ENCODE measurements at regions not wholly inside any gene's neighbourhood (a gene's known extent, or its start where the extent isn't known, plus 50 kb on each side); places are given as distances from the start of the nearest gene placed in this dataset.

DNA sequence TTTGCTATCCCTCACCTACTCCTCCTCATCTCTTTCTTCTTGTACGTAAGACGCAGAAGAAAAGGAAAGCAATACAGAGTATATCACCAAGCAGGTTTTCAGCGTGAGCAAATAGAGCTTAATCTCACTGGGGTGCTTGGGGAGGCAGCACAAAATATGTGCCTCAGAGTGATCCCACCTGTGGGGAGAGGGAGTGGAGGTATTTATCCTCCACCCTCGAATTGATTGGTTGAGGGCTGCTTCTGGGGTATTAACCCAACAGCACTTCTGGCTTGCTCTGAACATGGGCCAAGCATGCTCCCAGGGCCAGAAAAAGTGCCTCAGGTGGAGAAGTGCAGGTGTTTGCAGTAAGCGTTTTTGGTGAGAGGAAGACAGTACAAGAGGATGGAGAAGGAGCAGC, 78.5 kb upstream of the EYA2 start:
- DNase-seq (ENCODE audit: insufficient read length) (no peak), FAIRE-seq (no peak)
- TF ChIP-seq POLR2A (IDR thresholded peaks at IDR 0.05; ENCODE audit: low read depth, low read length) (no peak), TAF1 (IDR thresholded peaks at IDR 0.05; ENCODE audit: borderline replicate concordance, low read depth, low read length) (no peak), POLR2AphosphoS5 (IDR thresholded peaks at IDR 0.05; ENCODE audit: low read depth, low read length) (no peak)

DNA sequence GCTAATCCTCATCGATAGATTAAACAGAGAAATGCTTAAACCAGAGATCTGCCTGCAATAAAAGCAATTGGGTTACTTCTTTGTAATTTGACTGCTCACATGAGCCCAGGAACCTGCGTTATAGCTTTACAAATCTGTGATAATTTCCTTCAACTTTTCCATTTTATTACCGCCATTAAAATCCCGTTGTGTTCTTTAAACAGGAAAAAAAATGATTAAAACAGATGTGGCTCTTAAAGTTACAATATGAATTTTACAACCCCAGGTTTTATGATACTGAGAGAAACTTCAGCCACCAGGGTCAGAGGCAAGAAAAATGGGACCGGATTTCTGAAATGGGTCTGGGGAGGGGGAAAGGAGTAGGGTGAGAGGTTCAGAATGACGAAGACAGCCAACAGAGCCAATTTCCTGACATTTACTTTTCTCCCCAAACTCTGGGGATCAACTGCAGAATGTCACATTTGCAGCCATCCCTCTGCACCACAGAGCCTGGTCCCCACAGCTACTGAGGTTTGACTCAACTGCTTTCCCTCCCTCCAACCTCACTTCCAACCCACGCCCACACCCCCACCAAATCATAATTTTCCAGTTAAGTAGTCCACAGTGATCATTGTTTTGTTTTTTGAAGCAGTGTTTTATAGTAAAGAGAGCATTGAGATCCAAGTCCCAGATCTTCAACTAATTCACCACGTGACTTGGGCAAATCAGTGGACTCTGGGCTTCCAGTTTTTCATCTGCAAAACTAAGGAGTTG, 77.6 kb upstream of the EYA2 start:
- no peak for FAIRE-seq
- no peak for TF ChIP-seq POLR2AphosphoS5 (IDR thresholded peaks at IDR 0.05; ENCODE audit: low read depth, low read length)
- TF ChIP-seq POLR2A (IDR thresholded peaks at IDR 0.05; ENCODE audit: low read depth, low read length): no peak
- no peak for TF ChIP-seq TAF1 (IDR thresholded peaks at IDR 0.05; ENCODE audit: borderline replicate concordance, low read depth, low read length)
- no peak for DNase-seq (ENCODE audit: insufficient read length)

DNA sequence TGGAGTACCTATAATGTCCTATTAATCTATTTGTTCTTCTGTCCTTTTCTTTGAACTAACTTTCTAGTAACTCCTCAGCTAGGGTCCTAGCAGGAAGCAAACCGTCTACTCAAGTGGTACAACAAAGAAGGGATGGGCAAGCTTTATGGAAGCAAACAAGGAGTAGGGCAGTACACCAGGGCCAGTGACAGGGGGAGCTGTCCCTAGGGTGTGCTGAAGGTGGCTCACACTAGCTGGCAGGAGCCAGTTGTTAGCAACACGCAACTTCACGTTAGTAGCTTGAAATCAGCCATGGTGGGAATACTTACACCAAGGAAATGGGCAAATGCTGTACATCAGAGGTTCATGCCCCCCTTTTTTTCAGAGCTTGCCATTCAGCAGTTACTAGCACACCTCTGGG, 74.0 kb upstream of the EYA2 start:
- FAIRE-seq: no peak
- TF ChIP-seq TAF1 (IDR thresholded peaks at IDR 0.05; ENCODE audit: borderline replicate concordance, low read depth, low read length) (no peak), POLR2AphosphoS5 (IDR thresholded peaks at IDR 0.05; ENCODE audit: low read depth, low read length) (no peak), POLR2A (IDR thresholded peaks at IDR 0.05; ENCODE audit: low read depth, low read length) (no peak)
- no peak for DNase-seq (ENCODE audit: insufficient read length)

DNA sequence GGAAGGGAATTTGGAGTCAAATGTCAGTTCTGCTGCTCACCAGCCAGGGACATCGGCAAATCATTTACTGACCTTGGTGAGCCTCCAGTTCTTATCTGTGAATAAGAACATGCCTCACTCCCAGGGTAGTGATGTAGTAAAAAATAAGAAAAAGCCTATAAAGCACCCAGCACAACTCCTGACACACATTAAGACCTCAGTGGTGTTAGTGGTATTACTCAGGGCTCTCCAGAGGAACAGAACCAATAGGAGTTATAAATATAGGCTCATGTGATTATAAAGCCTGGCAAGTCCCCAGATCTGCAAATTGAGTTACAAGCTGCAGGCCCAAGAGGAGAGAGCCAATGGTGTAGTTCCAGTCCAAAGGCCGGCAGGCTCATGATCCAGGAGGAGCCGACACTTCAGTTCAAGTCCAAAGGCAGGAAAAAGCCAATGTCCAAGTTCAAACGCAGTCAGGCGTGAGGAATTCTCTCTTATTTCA, 71.3 kb upstream of the EYA2 start:
- DNase-seq (ENCODE audit: insufficient read length): no peak
- TF ChIP-seq POLR2A (IDR thresholded peaks at IDR 0.05; ENCODE audit: low read depth, low read length) (no peak), POLR2AphosphoS5 (IDR thresholded peaks at IDR 0.05; ENCODE audit: low read depth, low read length) (no peak), TAF1 (IDR thresholded peaks at IDR 0.05; ENCODE audit: borderline replicate concordance, low read depth, low read length) (no peak)
- no peak for FAIRE-seq

DNA sequence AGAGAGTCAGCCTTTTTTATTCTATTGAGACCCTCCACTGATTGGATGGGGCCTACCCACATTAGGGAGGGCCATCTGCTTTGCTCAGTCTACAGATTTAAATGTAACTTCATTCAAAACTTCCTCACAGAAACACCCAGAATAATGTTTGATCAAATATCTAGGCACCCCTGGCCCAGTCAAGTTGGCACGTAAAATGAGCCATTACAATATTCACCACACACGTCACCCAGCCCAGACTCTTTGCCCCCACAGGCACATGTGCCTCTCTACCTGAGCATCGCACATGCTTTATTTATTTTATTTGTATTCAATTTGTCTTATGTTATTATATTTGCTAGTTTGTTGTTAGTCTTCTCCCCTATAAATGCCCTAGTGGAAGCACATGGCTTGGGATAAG, 70.9 kb upstream of the EYA2 start:
- no peak for FAIRE-seq
- TF ChIP-seq POLR2A (IDR thresholded peaks at IDR 0.05; ENCODE audit: low read depth, low read length) (no peak), TAF1 (IDR thresholded peaks at IDR 0.05; ENCODE audit: borderline replicate concordance, low read depth, low read length) (no peak), POLR2AphosphoS5 (IDR thresholded peaks at IDR 0.05; ENCODE audit: low read depth, low read length) (no peak)

DNA sequence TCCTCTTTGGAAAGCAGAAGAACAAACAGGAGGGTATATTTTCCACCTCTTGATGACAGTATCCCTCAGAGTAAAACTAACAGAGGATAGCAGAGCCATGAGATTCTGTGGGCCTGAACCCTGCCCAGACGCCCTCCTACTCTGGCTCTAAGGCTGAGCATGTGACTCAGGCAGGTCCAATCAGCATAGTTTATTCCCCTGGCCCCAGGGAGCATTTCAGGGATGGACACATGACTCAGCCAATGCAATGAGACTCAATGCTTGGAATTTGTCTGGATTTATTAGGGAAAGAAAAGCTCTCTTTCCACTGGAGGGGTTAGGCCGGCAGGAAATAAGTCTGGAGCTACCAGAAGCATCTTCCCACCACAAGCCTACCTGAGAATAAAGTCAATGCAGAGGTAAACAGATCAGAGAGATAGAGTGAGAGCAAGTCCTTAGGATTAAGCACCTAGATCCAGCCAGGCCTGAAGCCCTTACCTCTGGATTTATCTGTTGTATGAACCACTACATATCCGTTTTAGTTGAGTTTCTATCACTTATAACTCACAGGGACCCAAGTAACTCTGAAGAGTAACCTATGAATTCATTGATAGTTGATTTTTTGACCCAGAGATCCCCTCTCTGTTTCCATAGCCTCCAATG, 68.2 kb upstream of the EYA2 start:
- FAIRE-seq (no peak), DNase-seq (ENCODE audit: insufficient read length) (no peak)
- TF ChIP-seq POLR2AphosphoS5 (IDR thresholded peaks at IDR 0.05; ENCODE audit: low read depth, low read length): no peak
- TF ChIP-seq TAF1 (IDR thresholded peaks at IDR 0.05; ENCODE audit: borderline replicate concordance, low read depth, low read length): no peak
- no peak for TF ChIP-seq POLR2A (IDR thresholded peaks at IDR 0.05; ENCODE audit: low read depth, low read length)

More for the DNA sequence above, 70.9 kb upstream of the EYA2 start:
- DNase-seq (ENCODE audit: insufficient read length): no peak

DNA sequence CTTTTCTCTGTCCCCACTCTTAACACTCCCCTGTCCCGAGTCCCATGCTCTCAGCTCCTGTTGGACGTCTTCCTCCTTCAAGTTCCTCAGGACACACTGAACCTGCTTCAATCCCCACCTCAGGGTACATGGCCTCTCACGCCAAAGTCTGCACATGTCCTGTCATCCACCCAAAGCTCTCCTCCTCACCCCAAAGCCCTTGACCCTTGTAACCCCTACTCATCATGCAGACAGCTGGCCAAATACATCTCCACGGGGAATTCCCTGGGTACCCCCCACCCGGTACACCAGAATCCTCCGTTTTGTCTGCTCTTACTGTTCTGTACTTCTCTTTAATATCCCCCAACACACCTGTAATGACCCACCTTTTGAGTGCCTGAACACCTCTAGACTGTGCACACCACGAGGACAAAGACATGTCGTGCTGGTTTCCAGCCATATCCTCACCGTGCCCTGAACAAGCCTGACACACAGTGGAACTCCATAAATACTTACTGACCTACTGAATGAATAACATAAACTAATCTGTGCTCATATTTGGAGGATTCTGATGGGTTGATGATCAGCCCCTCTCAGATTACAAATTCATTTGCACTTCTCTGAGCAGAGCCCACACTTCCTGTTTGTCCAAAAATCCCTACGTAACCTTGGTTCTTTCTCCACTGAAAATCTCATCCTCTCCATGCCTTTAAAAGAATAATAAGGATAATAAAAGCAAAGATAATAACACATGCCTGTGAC, 66.8 kb upstream of the EYA2 start:
- DNase-seq (ENCODE audit: insufficient read length) (no peak), FAIRE-seq (peak; percentile 33)

DNA sequence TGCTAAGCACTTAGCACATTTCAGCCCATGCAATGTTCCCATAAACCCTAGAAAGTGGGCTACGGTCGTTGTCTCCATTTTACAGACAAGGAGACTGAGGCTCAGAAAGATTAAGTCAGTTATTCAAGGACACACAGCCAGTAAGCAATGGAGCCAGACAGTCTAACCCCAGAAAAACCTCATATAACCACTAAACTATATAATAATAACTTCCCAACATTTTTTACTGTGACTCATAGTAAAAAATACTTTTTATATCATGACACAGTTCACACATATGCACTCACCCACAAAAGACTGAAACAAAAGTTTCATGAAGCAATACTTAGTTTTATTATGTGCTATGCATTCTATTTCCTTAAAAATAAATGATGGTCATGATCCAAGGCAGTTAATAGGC, 66.2 kb upstream of the EYA2 start:
- FAIRE-seq (peak; percentile 30), DNase-seq (ENCODE audit: insufficient read length) (no peak)
- TF ChIP-seq POLR2AphosphoS5 (IDR thresholded peaks at IDR 0.05; ENCODE audit: low read depth, low read length) (no peak), POLR2A (IDR thresholded peaks at IDR 0.05; ENCODE audit: low read depth, low read length) (no peak), TAF1 (IDR thresholded peaks at IDR 0.05; ENCODE audit: borderline replicate concordance, low read depth, low read length) (no peak)

More for the DNA sequence above, 66.8 kb upstream of the EYA2 start:
- no peak for TF ChIP-seq POLR2A (IDR thresholded peaks at IDR 0.05; ENCODE audit: low read depth, low read length)
- no peak for TF ChIP-seq TAF1 (IDR thresholded peaks at IDR 0.05; ENCODE audit: borderline replicate concordance, low read depth, low read length)

DNA sequence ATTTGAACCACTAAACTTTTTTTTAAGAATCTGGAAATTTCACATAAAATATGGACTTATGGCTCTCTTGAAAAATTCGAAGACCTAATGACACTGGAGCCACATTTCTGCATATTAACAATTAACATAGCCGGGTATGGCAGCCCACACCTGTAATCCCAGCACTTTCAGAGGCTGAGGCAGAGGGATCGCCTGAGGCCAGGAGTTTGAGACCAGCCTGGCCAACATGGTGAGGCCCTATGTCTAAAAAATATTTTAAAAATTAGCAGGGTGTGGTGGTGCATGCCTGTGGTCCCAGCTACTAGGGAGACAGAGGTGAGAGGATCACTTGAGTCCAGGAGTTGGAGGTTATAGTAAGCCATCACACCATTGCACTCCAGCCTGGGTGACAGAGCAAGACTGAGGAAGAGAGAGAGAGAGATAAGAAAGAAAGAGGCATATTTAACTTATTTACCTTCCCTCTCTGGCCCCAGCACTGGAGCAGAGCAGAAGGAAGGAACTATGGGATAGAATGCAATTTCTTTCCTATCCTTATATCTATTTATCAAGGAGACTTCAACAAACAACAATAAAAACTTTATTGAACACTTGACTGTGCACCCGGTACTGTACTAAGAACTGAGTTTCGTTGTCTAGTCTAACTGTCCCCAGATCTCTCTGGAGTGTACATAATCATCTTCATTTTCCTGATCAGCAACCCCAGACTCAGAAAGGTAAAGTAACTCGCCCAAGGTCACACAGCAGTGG, 63.6 kb upstream of the EYA2 start:
- FAIRE-seq (no peak), DNase-seq (ENCODE audit: insufficient read length) (no peak)
- TF ChIP-seq POLR2A (IDR thresholded peaks at IDR 0.05; ENCODE audit: low read depth, low read length) (no peak), TAF1 (IDR thresholded peaks at IDR 0.05; ENCODE audit: borderline replicate concordance, low read depth, low read length) (no peak), POLR2AphosphoS5 (IDR thresholded peaks at IDR 0.05; ENCODE audit: low read depth, low read length) (no peak)

DNA sequence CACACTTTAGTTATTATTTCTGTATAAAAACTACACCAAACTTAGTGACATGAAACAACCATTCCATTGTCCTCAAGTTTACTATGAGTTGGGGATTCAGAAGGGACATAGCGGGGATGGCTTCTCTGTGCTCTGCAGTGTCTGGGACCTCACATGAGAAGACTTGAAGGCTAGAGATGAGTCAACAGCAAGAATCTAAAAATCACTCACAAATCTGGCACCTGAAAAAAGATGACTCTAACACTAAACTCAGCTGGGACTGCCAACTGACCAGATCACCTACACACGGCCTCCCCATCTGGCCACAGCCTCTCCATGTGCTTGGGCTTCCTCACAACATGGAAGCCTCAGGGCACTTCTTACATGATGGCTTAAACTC, 63.0 kb upstream of the EYA2 start:
- no peak for TF ChIP-seq TAF1 (IDR thresholded peaks at IDR 0.05; ENCODE audit: borderline replicate concordance, low read depth, low read length)
- no peak for TF ChIP-seq POLR2AphosphoS5 (IDR thresholded peaks at IDR 0.05; ENCODE audit: low read depth, low read length)
- no peak for TF ChIP-seq POLR2A (IDR thresholded peaks at IDR 0.05; ENCODE audit: low read depth, low read length)
- FAIRE-seq: no peak
- DNase-seq (ENCODE audit: insufficient read length): no peak

DNA sequence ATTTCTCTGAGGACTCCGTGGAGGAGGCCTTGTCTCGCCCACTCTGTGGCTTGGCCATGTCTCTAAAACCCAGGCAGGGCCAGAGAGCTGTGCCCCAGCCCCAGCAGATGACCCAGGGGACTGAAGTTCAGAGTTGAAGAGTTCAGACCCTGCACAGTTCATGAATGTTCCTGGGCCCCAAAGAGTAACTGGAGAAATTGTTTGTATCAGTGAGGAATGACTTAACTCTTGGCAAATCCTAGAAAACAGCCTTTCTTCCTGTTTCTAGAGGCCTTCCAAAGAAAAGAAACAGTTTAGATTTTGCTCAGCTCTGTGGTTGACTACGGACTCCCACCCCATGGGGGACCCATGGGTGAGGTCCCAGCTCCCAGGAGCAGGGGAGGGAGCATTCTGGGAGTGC, 62.1 kb upstream of the EYA2 start:
- DNase-seq (ENCODE audit: insufficient read length): no peak
- TF ChIP-seq TAF1 (IDR thresholded peaks at IDR 0.05; ENCODE audit: borderline replicate concordance, low read depth, low read length) (no peak), POLR2A (IDR thresholded peaks at IDR 0.05; ENCODE audit: low read depth, low read length) (no peak), POLR2AphosphoS5 (IDR thresholded peaks at IDR 0.05; ENCODE audit: low read depth, low read length) (no peak)
- no peak for FAIRE-seq
